Loucy (cell line): ENCODE measurements at regions not wholly inside any gene's neighbourhood (a gene's known extent, or its start where the extent isn't known, plus 50 kb on each side); places are given as distances from the start of the nearest gene placed in this dataset.

Source experiments
- CTCF ChIP-seq: fragments of 200-600 bp; sonication (generic); conservative IDR thresholded peaks from 2 replicates; pipeline ENCODE4 v1.5.1; 2014; ENCODE audit warnings: mild to moderate bottlenecking, antibody characterized with exemption, low read length
- EZH2phosphoT487 ChIP-seq: fragments of 200-600 bp; IDR thresholded peaks from 2 replicates; pipeline ENCODE4 v1.6.1; 2018; ENCODE audit warnings: antibody characterized with exemption, mild to moderate bottlenecking, moderate library complexity, borderline replicate concordance

GRCh38 chr15:29433507-29434248, 164.1 kb upstream of the NSMCE3 start:
- TF ChIP-seq CTCF (no peak), EZH2phosphoT487 (no peak)
